ENCODE measurements at regions not wholly inside any gene's neighbourhood (a gene's known extent, or its start where the extent isn't known, plus 50 kb on each side); places are given as distances from the start of the nearest gene placed in this dataset.

DNA sequence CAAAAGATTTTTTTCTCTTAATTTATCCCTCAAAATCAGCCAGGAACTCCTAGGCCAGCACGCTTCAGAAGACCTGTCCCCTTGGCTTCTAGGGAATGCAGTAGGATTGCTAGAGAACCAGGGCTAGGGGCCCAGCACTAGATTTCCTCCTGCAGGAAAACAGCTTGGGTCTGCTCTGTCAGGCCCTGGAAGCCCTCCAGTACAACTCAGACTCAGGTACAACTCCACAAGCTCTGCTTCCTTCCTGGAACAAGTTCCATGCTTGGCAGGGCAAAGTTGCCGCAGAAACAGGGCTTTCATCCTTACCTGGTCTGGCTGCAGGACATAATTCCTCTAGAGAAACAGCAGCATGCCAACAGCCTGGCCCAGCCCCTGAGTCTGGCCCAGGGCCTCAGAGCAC is 96.1 kb upstream of the CTNNB1 start:
- DNase-seq (no peak), ATAC-seq (no peak)
- Mint-ChIP-seq H3K27ac (no peak overlapping the region), H3K4me3 (no peak overlapping the region), H3K4me1 (no peaks in the 10 kb centered on the region), H3K27me3 (no peaks in the 10 kb centered on the region), H3K9me3 (no peaks in the 10 kb centered on the region), H3K36me3 (ENCODE audit: low read depth) (no peaks in the 10 kb centered on the region)

DNA sequence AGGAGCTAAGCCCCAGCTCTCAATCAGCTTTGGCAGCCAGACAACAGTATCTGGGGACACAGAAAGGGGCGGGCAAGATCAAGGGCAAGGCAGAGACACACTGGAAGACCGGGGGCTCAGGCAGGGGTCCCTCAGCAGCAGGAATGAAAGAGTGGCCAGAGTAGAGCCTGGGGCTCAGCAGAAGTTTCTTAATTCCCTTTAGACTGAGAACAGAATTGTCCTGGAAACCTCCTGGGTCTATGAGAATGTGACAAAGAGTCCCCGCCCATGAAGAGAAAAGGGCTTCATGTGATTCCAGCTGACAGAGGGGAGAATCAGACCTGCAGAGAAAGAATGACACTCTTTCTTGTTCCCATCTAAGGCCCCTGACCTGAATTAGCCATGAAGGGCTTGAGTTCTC is 95.2 kb upstream of the CTNNB1 start:
- Mint-ChIP-seq H3K4me1 (no peaks in the 10 kb centered on the region), H3K27ac (no peak overlapping the region), H3K9me3 (no peaks in the 10 kb centered on the region), H3K36me3 (ENCODE audit: low read depth) (no peaks in the 10 kb centered on the region), H3K4me3 (no peak overlapping the region), H3K27me3 (no peaks in the 10 kb centered on the region)
- DNase-seq (no peak), ATAC-seq (no peak)

DNA sequence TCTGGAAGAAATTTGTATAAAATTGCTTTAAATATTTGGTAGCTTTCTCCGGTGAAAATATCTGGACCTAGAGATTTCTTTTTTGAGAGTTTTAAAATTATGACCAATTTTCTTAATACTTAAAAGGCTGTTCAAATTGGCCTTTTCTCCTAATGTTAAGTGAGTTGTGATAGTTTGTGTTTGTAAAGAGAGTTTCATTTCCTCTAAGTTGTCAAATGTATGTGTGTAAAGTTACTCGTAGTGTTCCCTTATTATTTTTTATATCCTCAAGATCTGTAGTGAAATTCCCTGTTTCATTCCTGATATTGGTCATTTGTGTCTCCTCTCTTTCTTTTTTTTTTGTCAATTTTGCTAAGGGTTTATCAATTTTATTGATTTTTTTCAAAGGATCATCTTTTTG is 92.6 kb upstream of the CTNNB1 start:
- Mint-ChIP-seq H3K27me3 (no peaks in the 10 kb centered on the region), H3K9me3 (no peaks in the 10 kb centered on the region), H3K36me3 (ENCODE audit: low read depth) (no peaks in the 10 kb centered on the region), H3K27ac (no peak overlapping the region), H3K4me3 (no peak overlapping the region), H3K4me1 (no peaks in the 10 kb centered on the region)
- DNase-seq (no peak), ATAC-seq (no peak)

DNA sequence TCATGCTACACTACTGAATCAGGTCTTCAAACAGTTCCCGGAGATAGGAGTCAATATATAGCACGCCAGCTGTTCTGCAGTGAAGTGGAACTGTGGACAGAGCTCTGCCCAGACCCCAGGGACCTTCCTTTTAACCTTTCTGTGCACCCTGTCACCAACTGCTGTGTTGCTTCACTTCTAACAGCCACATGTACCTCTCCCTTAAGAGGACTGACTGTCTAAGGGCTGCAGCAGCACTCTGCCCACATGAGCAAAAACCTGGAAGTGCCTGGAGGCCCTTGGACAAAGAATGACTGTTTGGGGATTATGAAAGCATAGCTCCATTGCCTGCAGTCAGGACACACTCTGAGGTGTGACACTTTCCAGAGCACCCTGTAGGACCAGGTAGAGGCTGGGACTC is 88.3 kb upstream of the CTNNB1 start:
- Mint-ChIP-seq H3K27me3 (no peaks in the 10 kb centered on the region), H3K4me1 (no peaks in the 10 kb centered on the region), H3K27ac (no peak overlapping the region), H3K36me3 (ENCODE audit: low read depth) (no peaks in the 10 kb centered on the region), H3K4me3 (no peak overlapping the region), H3K9me3 (no peaks in the 10 kb centered on the region)
- DNase-seq = no peak
- ATAC-seq = no peak

DNA sequence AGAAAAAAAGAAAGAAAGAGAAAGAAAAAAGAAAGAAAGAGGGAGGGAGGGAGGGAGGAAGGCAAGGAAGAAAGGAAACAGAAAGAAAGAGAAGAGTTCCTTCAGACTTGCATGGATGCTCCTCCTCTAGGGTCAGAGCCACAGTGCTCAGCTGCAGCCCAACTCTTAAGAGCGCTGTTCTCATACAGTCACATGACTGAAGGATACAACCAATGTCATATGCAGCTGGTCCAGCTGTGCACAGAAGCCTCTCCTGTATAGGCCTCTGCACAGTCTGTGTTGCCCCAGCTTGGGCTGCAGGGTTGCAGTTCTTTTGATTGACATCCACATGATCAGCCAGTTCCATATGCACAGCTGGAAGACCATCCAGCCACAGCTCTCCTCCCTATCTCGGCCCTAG is 86.8 kb upstream of the CTNNB1 start:
- no peaks in the 10 kb centered on the region for H3K27me3 Mint-ChIP-seq
- no peaks in the 10 kb centered on the region for H3K9me3 Mint-ChIP-seq
- H3K27ac Mint-ChIP-seq = no peak overlapping the region
- H3K36me3 Mint-ChIP-seq (ENCODE audit: low read depth) = no peaks in the 10 kb centered on the region
- H3K4me3 Mint-ChIP-seq = no peak overlapping the region
- no peak for DNase-seq
- no peak for ATAC-seq
- peaks cover 11% of the 10 kb centered on the region for H3K4me1 Mint-ChIP-seq

DNA sequence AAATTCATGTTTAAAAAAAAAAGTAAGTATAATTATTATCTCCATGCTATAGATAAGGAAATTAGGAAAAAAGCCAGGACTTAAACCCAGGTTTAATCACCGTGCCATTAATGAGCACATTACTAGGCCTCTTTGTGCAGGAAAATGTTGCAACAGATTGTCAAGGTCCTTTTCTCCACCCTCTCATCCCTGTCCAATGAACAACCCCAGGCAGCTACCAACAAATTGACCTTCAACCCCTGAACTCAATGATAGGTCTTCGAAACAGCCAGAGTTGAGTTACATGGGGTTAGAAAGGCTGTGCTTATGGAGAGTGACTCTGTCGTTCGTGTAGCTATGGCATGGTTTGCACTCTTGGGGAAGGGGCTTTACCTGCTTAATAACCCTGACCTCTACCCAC is 84.2 kb upstream of the CTNNB1 start:
- Mint-ChIP-seq H3K4me3 (no peak overlapping the region), H3K36me3 (ENCODE audit: low read depth) (no peaks in the 10 kb centered on the region), H3K9me3 (no peaks in the 10 kb centered on the region), H3K27me3 (no peaks in the 10 kb centered on the region), H3K4me1 (peaks cover 25% of the 10 kb centered on the region), H3K27ac (no peak overlapping the region)
- DNase-seq (no peak), ATAC-seq (no peak)

DNA sequence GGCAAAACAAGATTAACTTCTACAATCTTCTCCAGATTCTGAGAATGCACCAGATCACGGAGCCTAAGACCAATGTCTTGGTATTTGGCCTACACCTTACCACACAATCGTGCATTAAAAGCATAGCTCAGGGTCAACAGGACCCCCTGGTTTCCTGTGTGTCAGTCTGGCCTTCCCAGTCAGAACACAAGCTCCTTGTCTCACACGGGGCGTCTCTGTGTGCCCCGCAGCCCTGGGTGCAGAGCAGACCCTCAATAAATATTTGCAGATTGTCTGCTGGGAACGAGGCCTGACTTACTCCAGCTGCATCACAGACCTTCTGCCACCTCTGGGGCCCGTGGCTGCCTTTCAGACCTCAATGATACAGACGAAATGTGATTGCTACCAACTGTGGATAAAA is 82.5 kb upstream of the CTNNB1 start:
- H3K36me3 Mint-ChIP-seq (ENCODE audit: low read depth) = no peaks in the 10 kb centered on the region
- no peaks in the 10 kb centered on the region for H3K27me3 Mint-ChIP-seq
- DNase-seq (peak; percentile 6), ATAC-seq (no peak)
- no peak overlapping the region for H3K4me3 Mint-ChIP-seq
- peak overlapping the region; percentile 75 for H3K27ac Mint-ChIP-seq
- no peaks in the 10 kb centered on the region for H3K9me3 Mint-ChIP-seq
- H3K4me1 Mint-ChIP-seq = peaks cover 25% of the 10 kb centered on the region

DNA sequence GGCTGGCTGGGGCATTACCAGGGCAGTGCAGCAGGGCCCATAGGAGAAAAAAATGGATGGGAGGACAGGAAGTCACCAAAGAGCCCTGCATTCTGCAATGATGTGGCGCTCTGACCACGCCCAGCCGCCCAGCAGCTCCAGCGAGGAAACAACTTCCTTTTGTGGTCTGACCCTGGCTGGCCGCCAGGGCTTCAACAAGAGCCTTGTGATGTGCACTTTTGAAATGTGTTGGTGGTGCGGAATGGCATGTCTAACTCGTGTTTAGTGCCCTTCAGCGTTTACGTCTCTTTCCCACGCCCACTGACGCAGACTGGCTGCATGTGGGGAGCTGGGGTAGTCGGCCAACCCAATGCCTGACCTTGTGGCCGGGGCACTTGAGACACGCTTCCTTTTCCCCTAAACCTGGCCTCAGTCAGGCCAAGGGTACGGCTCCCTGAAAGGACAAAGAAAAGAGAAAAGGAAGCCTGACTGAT is 81.9 kb upstream of the CTNNB1 start:
- H3K4me3 Mint-ChIP-seq = no peak overlapping the region
- ATAC-seq (peak; percentile 91), DNase-seq (peak; percentile 86)
- H3K9me3 Mint-ChIP-seq = no peaks in the 10 kb centered on the region
- peaks cover 25% of the 10 kb centered on the region for H3K4me1 Mint-ChIP-seq
- no peaks in the 10 kb centered on the region for H3K36me3 Mint-ChIP-seq (ENCODE audit: low read depth)
- H3K27ac Mint-ChIP-seq = peak overlapping the region; percentile 75
- H3K27me3 Mint-ChIP-seq = no peaks in the 10 kb centered on the region

DNA sequence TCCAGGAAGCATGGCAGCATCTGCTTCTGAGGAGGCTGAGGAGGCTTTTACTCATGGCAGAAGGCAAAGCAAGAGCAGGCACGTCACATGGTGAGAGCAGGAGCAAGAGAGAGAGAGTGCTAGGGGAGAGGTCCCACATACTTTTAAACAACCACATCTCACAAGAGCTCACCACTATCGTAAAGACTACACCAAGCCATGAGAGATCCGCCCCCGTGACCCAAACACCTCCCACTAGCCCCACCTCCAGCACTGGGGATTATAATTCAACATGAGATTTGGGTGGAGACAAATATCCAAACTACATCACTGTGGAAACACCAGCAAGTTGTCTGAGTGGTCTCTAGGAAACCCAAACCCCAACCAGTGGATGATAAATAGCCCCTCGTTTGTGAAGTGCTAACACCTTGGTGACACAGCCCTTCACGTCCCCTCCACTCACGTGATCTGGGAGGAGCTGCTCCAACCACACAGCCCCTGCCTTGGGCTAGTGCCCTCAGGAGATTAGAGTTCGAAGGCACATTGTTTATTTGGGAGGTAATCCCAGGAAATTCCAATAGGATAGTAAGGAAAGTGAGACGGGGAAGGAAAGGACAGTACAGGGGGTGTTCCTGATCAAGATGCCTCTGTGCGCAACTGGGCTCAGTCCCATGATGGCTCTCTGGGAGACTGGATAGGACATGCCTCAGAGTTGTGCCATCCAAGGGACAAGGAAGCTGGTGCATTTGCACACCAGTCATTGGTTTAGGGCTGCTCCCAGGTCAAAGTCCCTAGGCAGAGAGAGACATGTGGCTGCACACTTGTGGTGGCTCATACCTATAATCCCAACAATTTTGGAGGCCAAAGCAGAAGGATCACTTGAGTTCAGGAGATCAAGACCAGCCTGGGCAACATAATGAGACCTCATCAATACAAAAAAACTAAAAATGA is 80.6 kb upstream of the CTNNB1 start:
- H3K9me3 Mint-ChIP-seq = no peaks in the 10 kb centered on the region
- H3K27me3 Mint-ChIP-seq = no peaks in the 10 kb centered on the region
- peaks cover 25% of the 10 kb centered on the region for H3K4me1 Mint-ChIP-seq
- DNase-seq = peak; percentile 16
- no peaks in the 10 kb centered on the region for H3K36me3 Mint-ChIP-seq (ENCODE audit: low read depth)
- no peak overlapping the region for H3K4me3 Mint-ChIP-seq
- ATAC-seq = no peak
- H3K27ac Mint-ChIP-seq = peak overlapping the region; percentile 75

DNA sequence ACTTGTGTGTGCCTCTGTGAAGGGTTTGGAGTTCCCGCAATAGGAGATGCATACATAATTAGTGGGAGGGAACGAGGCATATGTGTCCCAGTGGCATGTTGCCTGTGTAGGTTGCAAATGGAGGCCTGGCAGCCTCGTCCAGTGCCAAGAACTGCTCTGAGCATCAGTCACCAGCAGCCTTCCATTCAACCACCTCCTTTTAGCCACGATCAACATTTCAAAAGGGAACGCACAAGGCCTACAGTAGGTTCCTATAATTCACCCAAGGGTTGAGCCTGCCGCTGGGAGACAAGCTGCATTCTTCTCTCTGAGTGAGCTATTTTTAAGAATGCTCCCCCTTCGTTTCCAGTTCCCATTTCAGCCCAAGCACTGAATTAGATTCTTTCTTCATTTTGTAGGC is 78.8 kb upstream of the CTNNB1 start:
- Mint-ChIP-seq H3K9me3 (peaks cover 6% of the 10 kb centered on the region), H3K27ac (no peak overlapping the region), H3K4me3 (no peak overlapping the region), H3K4me1 (peaks cover 25% of the 10 kb centered on the region), H3K36me3 (ENCODE audit: low read depth) (no peaks in the 10 kb centered on the region), H3K27me3 (peaks cover 3% of the 10 kb centered on the region)
- DNase-seq (no peak), ATAC-seq (no peak)

DNA sequence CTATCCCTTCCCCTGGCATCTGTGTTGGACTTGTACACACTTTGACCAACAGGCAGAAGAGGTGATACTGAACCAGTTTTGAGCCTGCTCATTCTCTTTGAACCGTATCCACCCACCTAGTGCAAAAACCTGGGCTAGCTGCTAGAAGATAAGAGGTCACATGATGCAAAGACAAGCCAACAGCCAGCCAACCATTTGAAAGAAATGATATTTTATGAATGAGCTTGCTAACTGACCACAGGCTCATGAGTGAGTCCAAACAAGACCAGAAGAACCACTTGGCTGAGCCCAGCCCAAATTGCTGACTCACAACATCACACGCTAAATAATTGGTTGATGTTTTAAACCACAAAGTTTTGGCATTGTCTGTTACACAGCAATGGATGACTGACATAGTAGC is 74.0 kb upstream of the CTNNB1 start:
- Mint-ChIP-seq H3K9me3 (peaks cover 28% of the 10 kb centered on the region), H3K27me3 (peaks cover 5% of the 10 kb centered on the region), H3K4me1 (no peaks in the 10 kb centered on the region), H3K27ac (no peak overlapping the region), H3K36me3 (ENCODE audit: low read depth) (peaks cover 6% of the 10 kb centered on the region), H3K4me3 (no peak overlapping the region)
- ATAC-seq (no peak), DNase-seq (no peak)

DNA sequence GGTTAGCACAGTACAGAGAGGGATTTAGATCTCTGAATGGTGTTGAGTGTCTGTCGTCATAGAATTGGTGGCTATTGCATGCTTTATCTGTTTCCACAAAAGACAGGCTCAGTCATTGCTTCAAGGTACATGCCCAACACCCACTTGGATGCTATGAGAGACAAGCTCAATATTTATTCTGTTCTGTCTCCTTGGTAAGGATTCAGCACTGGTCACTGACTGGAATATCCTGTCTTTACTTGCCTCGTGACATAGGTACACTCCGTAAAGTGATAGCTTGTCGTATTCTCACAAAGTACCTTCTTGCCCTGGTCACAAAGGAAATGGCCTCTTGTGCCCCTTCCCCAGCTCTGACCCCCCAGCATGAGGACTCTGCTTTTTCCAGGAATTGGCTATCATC is 72.8 kb upstream of the CTNNB1 start:
- Mint-ChIP-seq H3K36me3 (ENCODE audit: low read depth) (peaks cover 6% of the 10 kb centered on the region), H3K27ac (no peak overlapping the region), H3K9me3 (peaks cover 28% of the 10 kb centered on the region), H3K4me1 (no peaks in the 10 kb centered on the region), H3K4me3 (no peak overlapping the region), H3K27me3 (peaks cover 5% of the 10 kb centered on the region)
- DNase-seq (no peak), ATAC-seq (no peak)

DNA sequence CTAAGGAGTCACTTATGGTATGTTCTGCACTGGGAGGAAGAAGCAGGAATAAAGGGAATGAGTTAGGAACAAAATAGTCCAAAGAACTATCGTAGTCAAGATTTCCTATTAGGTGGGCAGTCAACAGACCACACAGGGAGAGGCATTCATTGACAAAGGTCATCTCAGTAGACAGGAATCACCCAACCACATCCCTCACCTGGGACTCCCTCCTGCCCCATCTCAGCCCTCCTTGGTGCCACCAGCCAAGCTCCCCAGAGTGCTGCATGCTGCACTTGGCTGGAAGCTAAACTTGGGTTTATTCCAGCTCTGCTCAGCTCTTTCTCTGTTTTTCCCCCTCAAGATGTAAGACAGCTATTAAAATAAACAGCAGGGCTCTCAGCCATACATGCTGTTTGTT is 72.3 kb upstream of the CTNNB1 start:
- DNase-seq = no peak
- Mint-ChIP-seq H3K27ac (no peak overlapping the region), H3K4me3 (no peak overlapping the region), H3K27me3 (peaks cover 5% of the 10 kb centered on the region), H3K4me1 (no peaks in the 10 kb centered on the region), H3K9me3 (peaks cover 28% of the 10 kb centered on the region), H3K36me3 (ENCODE audit: low read depth) (peaks cover 6% of the 10 kb centered on the region)
- no peak for ATAC-seq

DNA sequence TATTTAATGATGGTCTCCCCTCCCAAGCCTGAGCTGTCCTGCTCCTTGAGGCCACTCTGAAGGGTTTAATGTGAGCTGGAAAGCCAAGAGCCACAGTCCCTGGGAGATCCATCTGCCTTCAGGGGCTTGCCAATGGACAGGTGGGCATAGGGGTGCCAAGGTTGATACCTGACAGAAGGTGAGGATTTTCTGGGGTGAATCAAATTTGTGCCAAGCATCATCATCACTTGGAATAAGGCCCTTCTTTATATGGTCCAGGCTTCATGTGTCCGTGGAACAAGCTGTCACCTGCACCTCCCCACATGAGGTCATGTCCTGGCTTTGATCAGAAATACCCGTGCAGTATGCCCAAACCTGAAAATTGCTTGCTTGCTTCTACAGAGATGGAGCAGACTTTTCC is 71.9 kb upstream of the CTNNB1 start:
- H3K27me3 Mint-ChIP-seq = peaks cover 5% of the 10 kb centered on the region
- DNase-seq (no peak), ATAC-seq (no peak)
- H3K27ac Mint-ChIP-seq = no peak overlapping the region
- peaks cover 28% of the 10 kb centered on the region for H3K9me3 Mint-ChIP-seq
- H3K4me3 Mint-ChIP-seq = no peak overlapping the region
- peaks cover 6% of the 10 kb centered on the region for H3K36me3 Mint-ChIP-seq (ENCODE audit: low read depth)
- no peaks in the 10 kb centered on the region for H3K4me1 Mint-ChIP-seq

DNA sequence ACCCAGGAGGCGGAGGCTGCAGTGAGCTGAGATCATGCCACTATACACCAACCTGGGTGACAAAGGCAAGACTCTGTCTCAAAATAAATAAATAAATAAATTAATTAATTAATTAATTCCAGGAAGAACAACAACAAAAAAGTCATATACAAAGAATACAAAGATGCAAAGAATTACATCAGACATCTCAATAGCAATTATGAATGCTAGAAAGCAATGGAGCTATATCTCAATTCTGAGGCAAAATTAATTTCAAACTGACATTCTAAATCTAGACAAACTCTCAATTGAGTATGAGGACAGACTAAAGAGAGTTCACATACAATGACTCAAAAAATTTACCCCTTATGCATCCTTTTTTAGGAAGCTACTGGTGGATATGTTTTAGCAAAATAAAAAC is 69.6 kb upstream of the CTNNB1 start:
- H3K27ac Mint-ChIP-seq = no peak overlapping the region
- peaks cover 28% of the 10 kb centered on the region for H3K9me3 Mint-ChIP-seq
- H3K27me3 Mint-ChIP-seq = peaks cover 5% of the 10 kb centered on the region
- ATAC-seq (no peak), DNase-seq (no peak)
- H3K36me3 Mint-ChIP-seq (ENCODE audit: low read depth) = peaks cover 6% of the 10 kb centered on the region
- no peaks in the 10 kb centered on the region for H3K4me1 Mint-ChIP-seq
- H3K4me3 Mint-ChIP-seq = no peak overlapping the region

Measured in activated naive CD8-positive, alpha-beta T cell treated with anti-CD3 and anti-CD28 coated beads, Interleukin-2, amount 50 U/mL, for 24 hours (primary cell).